Fibroblast of skin of scalp (primary cell): ENCODE measurements at regions not wholly inside any gene's neighbourhood (a gene's known extent, or its start where the extent isn't known, plus 50 kb on each side); places are given as distances from the start of the nearest gene placed in this dataset.
"Not testable (repeated sequence)": the region's sequence is repeated elsewhere in the genome, so short reads cannot be mapped to it uniquely, and the experiment has no call there.

Experiments
- DNase-seq: peaks from one replicate; pipeline ENCODE4 v3.0.0-alpha.2; 2013

DNA sequence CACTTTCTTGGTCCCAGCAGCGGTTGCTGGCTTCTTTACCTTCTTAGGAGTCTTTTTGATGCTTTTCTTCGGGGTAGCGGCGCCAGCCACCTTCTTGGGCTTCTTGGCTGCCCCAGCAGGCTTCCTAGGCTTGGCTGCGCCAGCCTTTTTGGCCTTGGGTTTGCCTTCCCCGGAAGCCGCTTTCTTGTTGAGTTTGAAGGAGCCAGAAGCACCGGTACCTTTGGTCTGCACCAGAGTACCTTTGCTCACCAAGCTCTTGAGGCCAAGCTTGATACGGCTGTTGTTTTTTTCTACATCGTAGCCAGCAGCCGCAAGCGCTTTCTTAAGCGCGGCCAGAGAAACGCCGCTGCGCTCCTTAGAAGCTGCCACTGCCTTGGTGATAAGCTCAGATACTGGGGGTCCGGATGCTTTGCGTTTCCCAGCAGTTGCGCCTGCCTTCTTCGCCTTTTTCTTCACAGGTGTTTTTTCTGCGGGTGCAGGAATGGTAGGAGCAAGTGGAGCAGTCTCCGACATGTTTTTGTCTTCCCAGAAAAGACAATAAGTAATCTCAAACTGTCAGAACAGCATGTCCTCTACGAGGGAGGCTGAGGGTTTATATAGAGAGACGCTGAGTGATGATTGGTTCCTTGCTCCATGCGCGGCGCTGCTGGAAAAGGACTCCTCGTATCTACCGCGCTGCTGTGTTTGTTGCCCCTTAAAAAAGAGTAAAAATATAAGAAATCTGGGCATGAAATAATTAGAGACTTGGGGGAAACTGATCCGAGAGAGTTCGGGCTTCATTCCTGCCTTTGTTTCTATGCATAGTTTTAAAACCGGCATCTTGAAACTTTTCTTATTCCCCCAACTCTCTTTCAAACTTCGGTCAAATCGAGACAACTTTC lies 130.3 kb upstream of the BTN3A2 start:
- peak; percentile 91 for DNase-seq

DNA sequence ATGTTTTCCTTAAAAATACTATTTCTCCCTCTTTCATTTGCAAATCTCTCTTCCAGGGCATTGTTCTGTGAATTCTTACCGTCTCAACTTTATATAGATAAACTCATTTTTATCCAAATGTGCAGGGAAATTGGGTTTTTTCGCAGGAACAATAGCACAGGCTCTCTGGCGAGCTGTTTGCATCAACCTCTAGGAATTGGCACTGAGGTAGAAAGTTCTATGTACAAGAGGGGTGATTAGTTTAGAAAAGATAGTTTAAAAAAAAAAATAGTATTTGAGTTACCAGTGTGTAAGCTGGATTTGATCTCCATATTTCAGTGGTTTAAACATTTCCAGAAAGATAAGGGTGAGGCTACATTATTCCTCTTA lies 129.7 kb upstream of the BTN3A2 start:
- DNase-seq: peak; percentile 17

DNA sequence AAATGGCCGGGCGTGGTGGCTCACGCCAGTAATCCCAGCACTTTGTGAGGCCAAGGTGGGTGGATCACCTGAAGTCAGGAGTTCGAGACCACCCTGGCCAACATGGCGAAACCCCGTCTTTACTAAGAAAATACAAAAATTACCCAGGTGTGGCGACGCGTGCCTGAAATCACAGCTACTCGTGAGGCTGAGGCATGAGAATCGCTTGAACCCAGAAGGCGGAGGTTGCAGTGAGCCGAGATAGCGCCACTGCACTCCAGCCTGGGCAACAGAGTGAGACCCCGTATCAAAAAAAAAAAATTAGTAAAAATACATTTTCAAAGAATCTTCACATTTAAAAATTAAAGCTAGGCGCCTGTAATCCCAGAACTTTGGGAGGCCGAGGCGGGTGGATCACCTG lies 125.6 kb upstream of the BTN3A2 start:
- DNase-seq: not testable (repeated sequence)

DNA sequence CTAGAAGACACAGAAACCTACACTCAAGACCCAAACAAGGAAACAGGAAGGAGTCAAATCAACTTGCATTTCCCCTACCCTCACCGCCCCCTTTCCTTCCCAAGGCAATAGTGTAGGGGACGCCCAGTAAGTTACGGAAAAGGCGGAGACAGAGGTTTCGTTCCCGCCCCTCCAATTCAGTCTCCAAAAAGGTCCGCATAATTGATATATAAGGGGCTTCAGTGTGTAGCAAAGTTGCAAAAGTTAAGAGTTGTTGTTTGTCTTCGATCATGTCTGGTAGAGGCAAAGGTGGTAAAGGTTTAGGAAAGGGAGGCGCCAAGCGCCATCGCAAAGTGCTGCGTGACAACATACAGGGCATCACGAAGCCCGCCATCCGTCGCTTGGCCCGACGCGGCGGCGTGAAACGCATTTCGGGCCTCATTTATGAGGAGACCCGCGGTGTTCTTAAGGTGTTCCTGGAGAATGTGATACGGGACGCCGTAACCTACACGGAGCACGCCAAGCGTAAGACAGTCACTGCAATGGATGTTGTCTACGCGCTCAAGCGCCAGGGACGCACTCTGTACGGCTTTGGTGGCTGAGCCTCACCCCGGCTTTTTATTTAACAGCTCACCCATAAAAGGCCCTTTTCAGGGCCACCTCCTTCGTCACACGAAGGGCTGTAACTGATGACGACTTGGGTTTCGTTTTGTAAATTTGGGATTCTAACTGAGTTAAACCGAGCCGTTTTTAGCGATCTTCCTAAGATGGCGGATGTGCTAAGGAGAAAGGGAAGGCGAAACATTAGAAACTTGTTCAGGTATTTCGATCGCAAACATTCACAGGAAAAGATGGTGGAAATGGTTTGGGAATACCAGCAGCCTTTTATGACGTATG lies 124.6 kb upstream of the BTN3A2 start:
- peak; percentile 96 for DNase-seq

DNA sequence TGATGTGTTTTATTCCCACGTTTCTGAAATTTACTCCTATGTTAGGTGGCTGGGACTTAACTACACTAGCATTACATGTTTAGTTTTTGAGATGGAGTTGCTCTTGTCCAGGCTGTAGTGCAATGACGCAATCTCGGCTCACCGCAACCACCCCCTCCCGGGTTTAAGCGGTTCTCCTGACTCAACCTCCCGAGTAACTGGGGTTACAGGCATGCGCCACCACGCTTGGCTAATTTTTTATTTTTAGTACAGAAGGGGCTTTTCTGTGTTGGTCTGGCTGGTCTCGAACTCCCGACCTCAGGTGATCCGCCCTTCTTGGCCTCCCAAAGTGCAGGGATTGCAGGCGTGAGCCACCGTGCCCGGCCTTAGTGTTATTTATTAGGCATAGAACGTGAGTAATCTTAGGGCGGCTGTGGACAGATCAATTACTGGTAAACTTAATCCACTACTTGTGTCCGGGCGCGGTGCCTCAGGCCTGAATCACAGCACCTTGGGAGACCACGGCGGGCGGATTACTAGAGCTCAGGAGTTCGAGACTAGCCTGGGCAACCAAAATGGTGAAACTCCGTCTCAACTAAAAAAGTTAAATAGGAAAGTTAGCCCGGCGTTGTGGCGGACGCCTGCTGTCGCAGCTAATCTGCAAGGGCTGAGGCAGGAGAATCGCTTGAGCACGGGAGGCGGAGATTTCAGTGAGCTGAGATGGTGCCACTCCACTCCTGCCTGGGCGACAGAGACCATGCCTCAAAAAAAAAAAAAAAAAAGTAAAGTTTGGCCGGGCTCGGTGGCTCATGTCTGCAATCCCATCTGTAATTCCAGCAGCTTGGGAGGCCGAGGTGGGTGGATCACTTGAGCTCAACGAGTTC lies 123.7 kb upstream of the BTN3A2 start:
- DNase-seq: peak; percentile 74

DNA sequence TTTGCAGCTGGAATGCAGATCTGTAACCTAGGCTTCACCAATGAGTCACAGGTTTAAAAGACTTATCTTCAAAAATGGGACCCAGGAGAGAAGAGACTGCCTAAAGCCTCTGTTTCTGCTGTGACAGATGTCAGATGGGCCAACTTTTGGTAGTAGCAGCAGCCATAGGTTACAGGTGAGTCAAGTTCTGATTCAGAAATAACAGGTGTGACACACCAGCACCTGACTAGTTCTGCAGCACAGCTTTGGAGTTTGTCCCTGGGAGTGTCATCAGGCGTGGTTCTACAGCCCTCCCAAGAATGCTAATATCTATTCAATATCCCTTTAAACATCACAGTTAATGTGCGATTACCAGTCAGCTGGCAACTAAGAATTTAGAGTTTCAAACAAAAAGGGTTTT lies 121.9 kb upstream of the BTN3A2 start:
- no peak for DNase-seq

DNA sequence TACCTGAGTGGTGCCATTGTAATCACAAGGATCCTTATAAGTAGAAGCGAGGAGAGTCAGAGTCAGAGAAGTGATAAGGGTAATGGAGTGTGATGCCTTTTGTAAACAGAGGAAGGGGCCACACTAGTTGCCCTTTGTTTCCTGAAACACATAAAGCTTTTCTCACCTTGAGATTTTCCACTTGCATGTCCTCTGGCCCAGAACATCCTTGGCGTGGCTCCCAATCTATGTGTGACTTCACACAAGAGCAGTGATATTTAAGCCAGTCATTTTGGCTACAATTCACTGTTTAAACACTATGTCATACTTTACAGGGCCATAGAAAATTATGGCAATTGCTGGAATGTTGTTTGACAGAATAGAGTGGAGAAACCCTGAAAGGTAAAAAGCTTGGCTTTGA lies 121.2 kb upstream of the BTN3A2 start:
- DNase-seq: no peak

DNA sequence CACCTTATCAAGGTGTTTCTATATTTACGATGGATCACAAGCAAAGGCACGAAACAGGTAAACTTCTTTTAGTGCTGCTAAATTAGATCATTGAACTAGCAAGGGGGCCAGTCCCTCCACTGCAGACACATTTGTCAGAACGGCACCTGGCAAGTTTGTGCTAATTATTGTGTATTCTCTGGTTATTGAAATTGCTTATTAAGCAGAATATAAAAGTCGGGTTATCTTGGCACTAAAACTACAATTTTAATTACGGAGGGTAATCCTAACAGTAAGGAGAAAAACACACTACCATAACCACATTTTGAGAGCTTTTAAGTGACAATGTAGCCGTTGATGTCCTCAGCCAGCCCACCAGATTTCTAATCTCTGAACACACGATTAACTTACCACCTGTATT lies 118.9 kb upstream of the BTN3A2 start:
- no peak for DNase-seq

DNA sequence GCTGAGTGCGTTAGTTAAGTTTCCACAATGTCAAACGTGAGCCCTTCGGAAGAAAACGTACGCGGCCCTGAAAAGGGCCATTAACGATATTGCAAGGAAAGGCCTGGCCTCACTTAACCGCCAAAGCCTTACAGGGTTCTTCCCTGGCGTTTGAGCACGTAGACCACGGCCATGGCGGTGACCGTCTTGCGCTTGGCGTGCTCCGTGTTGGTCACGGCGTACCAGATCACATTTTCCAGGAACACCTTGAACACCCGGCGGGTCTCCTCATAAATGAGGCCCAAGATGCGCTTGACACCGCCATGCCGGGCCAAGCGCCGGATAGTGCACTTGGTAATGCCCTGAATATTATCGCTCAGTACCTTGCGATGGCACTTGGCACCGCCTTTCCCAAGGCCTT lies 118.4 kb upstream of the BTN3A2 start:
- no peak for DNase-seq

DNA sequence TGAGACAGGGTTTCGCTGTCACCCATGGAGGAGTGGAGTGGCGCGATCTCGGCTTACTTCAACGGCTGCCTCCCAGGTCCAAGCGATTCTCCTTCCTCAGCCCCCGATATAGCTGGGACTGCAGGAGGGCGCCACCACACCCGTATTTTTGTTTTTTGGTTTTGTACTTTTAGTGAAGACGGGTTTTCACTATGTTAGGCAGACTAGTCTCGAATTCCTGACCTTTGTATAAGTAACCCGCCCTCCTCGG lies 115.4 kb upstream of the BTN3A2 start:
- no peak for DNase-seq

DNA sequence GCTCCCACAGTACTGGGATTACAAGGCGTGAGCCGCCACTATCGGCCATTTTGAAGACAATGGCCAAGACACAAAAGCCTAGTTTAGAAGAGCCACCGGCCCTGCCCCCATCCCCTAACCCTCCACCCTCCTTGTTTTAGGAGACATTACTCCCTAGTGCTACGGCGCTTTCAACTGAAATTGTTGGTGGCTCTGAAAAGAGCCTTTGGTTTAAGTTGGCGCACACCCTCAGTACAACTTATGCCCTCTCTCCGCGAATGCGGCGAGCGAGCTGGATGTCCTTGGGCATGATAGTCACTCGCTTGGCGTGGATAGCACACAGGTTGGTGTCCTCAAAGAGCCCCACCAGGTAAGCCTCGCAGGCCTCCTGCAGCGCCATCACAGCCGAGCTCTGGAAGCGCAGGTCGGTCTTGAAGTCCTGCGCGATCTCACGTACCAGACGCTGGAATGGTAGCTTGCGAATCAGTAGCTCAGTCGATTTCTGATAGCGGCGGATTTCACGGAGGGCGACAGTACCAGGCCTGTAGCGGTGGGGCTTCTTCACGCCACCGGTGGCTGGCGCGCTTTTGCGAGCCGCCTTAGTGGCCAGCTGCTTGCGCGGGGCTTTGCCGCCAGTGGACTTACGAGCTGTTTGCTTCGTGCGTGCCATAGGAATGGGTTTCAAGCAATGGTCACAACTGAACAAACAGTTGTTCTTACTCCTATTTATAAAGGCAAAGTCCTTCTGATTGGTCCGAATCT lies 114.9 kb upstream of the BTN3A2 start:
- peak; percentile 83 for DNase-seq

DNA sequence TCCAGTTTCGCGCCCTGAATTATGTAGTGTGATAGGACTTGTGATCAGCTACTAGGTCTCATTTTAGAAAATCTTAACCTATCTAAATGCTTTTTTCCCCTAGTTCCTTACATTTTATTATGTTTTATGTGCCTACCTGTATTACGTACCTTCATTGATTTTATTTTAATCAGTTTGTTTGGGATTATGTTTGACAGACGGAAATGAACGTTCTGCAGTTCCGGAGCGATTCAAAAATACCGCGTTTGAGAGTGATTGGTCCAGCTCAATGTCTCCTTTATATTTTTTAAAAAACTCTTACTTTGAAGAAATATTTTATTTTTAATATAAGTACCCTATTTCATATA lies 114.3 kb upstream of the BTN3A2 start:
- no peak for DNase-seq

DNA sequence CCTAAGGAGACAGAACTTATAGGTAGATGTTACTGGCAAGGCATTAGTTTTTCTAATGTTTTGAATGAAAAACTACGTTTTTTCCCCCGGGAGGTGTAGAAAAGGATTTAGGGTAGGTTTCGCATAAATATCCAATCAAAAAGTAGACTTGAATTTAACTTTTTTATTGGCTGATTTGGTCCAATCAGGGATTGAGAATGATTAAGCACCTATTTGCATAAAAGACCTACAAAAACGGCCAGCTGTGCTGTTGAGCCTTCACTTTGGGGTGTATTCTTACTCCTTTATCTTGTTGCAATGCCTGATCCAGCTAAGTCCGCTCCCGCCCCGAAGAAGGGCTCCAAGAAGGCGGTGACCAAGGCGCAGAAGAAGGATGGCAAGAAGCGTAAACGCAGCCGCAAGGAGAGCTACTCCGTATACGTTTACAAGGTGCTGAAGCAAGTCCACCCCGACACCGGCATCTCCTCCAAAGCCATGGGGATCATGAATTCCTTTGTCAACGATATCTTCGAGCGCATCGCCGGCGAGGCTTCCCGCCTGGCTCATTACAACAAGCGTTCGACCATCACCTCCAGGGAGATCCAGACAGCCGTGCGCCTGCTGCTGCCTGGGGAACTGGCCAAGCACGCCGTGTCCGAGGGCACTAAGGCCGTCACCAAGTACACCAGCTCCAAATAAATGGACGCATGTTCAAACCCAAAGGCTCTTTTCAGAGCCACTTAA lies 113.5 kb upstream of the BTN3A2 start:
- DNase-seq: peak; percentile 92

DNA sequence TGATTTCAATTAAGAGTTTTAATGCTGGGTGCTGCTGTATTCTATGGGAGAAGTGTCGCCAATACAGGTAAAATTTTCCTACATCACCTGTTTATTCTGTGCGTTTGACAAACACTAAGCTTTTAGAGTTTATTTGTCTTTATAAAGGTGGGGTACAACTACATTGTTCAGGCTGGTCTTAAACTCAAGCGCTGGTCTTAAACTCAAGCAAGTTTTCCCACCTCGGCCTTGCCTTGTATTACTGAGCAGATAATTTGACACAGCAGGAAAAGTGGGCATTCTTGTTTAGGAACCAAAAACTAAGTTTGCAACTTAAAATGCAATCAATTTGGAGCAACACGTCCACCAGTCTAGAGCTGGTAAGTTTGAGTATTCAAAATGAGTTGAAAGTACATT lies 112.9 kb upstream of the BTN3A2 start:
- no peak for DNase-seq

DNA sequence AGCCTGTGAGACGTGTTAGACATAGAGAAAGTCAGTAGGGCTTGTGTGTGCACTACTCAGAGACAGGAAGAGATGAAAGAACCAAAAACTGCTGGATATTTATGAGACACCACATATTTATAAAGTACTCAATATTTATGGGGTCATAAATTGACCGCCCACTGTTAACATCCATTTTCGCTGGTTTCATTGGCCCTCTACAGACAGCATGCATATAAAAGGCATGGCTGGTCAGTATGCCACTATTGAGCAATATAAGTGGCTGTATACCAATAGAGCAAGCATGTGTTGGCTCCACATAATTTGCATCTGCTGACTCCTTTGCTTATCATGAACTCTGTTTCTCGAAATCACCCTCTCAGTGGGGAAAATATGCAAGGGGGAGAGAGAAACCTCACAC lies 110.3 kb upstream of the BTN3A2 start:
- no peak for DNase-seq

DNA sequence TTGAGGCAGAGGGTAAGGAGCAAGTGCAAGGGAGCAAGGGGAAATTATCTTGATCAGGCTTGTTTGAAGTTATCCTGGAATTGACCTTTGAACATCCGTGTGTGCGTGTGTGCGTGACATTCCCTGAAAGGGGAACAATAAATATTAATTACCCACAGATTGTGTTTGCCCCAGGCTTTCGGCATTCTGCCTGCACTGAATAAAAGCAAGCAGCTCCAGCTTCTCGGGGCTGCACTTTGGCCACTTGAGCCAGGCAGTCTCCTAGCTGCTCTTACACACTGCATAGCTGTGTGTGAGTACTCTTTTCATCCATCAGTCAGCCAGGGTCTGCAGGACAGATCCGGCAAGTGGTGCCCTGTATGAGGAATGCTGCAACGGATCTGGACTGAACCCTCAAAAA lies 107.7 kb upstream of the BTN3A2 start:
- no peak for DNase-seq

DNA sequence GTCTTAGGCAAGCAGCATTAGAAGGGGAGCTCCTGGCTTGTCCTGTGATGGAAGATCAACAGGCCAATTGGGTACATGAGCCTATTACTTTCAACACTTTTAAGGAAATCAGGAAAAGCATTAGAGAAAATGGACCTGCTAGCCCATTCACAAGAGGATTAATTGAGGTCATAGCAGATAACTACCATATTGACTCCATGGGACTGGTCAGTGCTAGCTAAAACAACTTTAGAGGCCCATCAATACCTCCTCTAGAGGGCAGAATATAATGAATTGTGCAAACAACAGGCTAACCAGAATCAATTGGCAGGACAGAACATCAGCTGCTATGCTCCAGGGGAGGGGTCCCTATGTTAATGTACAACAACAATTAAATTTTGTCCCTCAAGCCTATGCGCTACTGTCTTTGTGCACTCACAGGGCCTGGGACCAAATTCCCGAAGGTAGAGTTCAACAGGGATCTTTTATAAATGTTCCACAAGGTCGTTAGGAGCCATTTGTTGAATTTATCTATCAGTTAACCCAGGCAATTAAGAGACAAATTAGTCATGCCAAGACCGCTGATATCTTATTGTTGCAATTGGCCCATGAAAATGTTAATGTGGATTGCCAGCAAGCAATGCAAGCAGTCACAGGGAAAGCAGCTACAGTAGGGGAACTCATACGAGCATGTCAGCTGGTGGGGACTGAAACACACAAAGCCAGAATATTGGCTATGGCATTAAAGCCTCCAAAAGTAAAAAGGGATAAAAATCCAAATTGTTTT lies 106.6 kb upstream of the BTN3A2 start:
- no peak for DNase-seq

DNA sequence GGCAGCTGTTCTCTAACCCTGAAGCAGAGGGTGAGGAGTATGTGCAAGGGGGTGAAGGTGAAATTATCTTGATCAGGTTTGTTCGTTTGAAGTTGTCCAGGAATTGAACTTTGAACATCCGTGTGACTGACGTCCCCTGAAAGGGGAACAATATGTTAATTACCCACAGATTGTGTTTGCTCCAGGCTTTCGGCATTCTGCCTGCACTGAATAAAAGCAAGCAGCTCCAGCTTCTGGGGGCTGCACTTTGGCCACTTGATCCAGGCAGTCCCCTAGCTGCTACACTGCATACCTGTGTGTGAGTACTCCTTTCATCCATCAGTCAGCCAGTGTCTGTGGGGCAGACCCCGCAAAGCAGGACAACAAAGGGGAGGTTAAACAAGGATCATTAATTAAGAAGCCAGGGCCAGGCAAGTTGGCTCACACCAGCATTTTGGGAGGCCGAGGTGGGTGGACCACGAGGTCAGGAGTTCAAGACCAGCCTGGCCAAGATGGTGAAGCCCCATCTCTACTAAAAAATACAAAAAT lies 104.8 kb upstream of the BTN3A2 start:
- no peak for DNase-seq

DNA sequence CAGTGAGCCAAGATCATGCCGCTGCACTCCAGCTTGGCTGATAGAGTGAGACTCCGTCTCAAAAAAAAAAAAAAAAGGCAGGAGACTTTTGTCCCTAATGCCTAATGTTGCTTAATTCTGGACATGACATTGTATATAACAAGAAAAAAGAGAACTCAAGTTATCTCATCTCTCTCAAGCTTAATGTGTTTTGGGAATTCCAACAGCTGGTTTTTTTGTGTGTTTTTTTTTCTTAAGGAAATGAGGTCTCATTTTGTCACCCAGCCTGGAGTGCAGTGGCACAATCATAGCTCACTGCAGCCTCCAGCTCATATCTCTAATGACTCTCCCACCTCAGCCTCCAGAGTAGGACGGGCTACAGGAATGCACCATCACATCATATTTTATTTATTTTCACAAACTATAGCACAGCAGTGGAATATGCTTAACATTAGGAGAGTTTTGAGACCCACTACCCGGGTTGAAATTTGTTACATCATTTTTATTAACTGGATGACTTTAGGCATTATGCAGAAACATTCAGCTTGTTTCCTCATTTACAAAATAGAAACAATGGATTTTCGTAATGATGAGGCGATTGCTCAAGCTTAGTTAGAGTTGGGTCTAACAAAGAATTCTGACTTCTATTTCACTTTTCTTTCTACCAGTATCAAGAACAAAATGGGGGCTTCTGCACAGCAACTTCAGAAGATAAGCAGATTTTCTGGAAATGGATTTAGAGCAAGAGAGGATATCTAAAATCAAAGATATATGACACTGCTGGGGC lies 104.1 kb upstream of the BTN3A2 start:
- no peak for DNase-seq

DNA sequence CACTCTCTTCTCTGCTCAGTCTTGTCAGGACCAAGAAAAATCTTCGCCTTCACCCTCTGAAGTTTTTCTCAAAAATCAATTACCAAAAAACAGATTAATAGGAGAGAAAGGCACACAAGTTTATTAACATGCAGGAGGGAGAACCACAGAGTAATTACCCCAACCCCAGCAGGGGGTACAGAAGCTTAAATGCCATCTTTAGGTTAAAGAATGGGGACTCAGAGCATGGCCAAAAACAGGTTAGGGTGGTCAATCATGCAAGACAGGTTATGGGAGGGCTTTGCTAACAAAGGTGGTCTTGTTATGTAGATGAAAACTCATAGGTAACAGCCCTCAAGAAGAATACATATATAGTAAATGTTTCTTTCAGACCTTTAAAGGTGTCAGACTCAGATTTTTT lies 100.5 kb upstream of the BTN3A2 start:
- no peak for DNase-seq
